ENCODE measurements at regions not wholly inside any gene's neighbourhood (a gene's known extent, or its start where the extent isn't known, plus 50 kb on each side); places are given as distances from the start of the nearest gene placed in this dataset.

- no peak for TF ChIP-seq CTCF (conservative IDR thresholded peaks at IDR 0.05 in 1 of 2, IDR thresholded peaks at IDR 0.05 in 1 of 2; ENCODE audit: extremely low read depth in 1 of 2, insufficient read depth in 1 of 2, low read depth in 1 of 2, low read length in 2 of 2)
- no peak for TF ChIP-seq EZH2 (IDR thresholded peaks at IDR 0.05; ENCODE audit: borderline replicate concordance, low read length)
These were observed 1082.9 kb upstream of the SEMA6A start for GRCh38 chr5:117657541-117657940.

Measured in mammary epithelial cell (primary cell).